ENCODE measurements at regions not wholly inside any gene's neighbourhood (a gene's known extent, or its start where the extent isn't known, plus 50 kb on each side); places are given as distances from the start of the nearest gene placed in this dataset.

DNA sequence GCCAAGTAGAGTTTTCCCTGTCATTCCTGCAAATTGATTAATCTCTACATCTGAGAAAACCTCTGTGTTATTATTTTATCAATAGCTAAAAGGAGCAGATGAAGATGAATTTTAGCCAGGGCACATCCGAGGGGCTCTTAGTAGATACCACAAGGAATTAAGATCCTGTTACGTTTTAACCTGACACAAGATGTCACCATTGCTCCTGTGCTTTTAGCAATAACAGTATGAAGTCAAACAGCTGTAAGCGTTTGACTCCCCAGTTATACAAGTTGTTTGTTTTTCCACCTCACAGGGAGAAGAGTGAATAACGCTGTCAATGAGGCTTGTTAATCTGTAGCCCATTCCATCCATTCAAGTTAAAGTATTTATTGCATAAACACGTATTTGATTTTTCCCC is 76.0 kb upstream of the AP1S2 start:
- ChIA-PET POLR2A (no interaction called here), CTCF (interaction anchor here (0.6 to 1.8 kb wide), 10 partner anchors 38 to 766 kb away, joined by 3 to 11 read pairs (median 4); partner anchors contain the start of gene GRPR)
- no peaks in the 10 kb centered on the region for H3K27me3 ChIP-seq (ENCODE audit: control insufficient read depth, insufficient read depth, low read length)
- DNase-seq (ENCODE audit: low read depth, low spot score): peak; percentile 20
- no peak overlapping the region for H3K4me3 ChIP-seq (ENCODE audit: low read depth, low read length)
- no peaks in the 10 kb centered on the region for H3K9me3 ChIP-seq (ENCODE audit: control insufficient read depth, insufficient read depth, low read length)
- TF ChIP-seq CTCF (IDR thresholded peaks at IDR 0.05; ENCODE audit: low read depth, low read length): peak; percentile 51
- no peak overlapping the region for H3K27ac ChIP-seq (ENCODE audit: low read depth, low read length)

GRCh38 chrX:15929194-15929593 is 74.6 kb upstream of the AP1S2 start:
- CTCF ChIA-PET: interaction anchor here (0.5 to 1.6 kb wide), 2 partner anchors 516 to 735 kb away, joined by 3 to 4 read pairs; no protein-coding TSS in a partner anchor
- no peak overlapping the region for H3K27ac ChIP-seq (ENCODE audit: low read depth, low read length)
- no peak for DNase-seq (ENCODE audit: low read depth, low spot score)
- POLR2A ChIA-PET: no interaction called here
- no peak for TF ChIP-seq CTCF (IDR thresholded peaks at IDR 0.05; ENCODE audit: low read depth, low read length)
- H3K4me3 ChIP-seq (ENCODE audit: low read depth, low read length): no peak overlapping the region
- no peaks in the 10 kb centered on the region for H3K27me3 ChIP-seq (ENCODE audit: control insufficient read depth, insufficient read depth, low read length)
- H3K9me3 ChIP-seq (ENCODE audit: control insufficient read depth, insufficient read depth, low read length): no peaks in the 10 kb centered on the region

- no peak for TF ChIP-seq CTCF (IDR thresholded peaks at IDR 0.05; ENCODE audit: low read depth, low read length)
- Histone ChIP-seq H3K27ac (ENCODE audit: low read depth, low read length) (no peak overlapping the region), H3K9me3 (ENCODE audit: control insufficient read depth, insufficient read depth, low read length) (no peaks in the 10 kb centered on the region), H3K27me3 (ENCODE audit: control insufficient read depth, insufficient read depth, low read length) (no peaks in the 10 kb centered on the region), H3K4me3 (ENCODE audit: low read depth, low read length) (no peak overlapping the region)
- DNase-seq (ENCODE audit: low read depth, low spot score): no peak
- POLR2A ChIA-PET: no interaction called here
- CTCF ChIA-PET: no interaction called here
Measured at GRCh38 chrX:15926622-15927021, 72.0 kb upstream of the AP1S2 start.

GRCh38 chrX:15918003-15918402 is 63.4 kb upstream of the AP1S2 start:
- CTCF ChIA-PET: no interaction called here
- no peak for TF ChIP-seq CTCF (IDR thresholded peaks at IDR 0.05; ENCODE audit: low read depth, low read length)
- Histone ChIP-seq H3K4me3 (ENCODE audit: low read depth, low read length) (no peak overlapping the region), H3K27me3 (ENCODE audit: control insufficient read depth, insufficient read depth, low read length) (no peaks in the 10 kb centered on the region), H3K27ac (ENCODE audit: low read depth, low read length) (no peak overlapping the region), H3K9me3 (ENCODE audit: control insufficient read depth, insufficient read depth, low read length) (no peaks in the 10 kb centered on the region)
- no peak for DNase-seq (ENCODE audit: low read depth, low spot score)
- POLR2A ChIA-PET: no interaction called here

- TF ChIP-seq CTCF (IDR thresholded peaks at IDR 0.05; ENCODE audit: low read depth, low read length): no peak
- CTCF ChIA-PET: no interaction called here
- H3K27ac ChIP-seq (ENCODE audit: low read depth, low read length): no peak overlapping the region
- no peaks in the 10 kb centered on the region for H3K27me3 ChIP-seq (ENCODE audit: control insufficient read depth, insufficient read depth, low read length)
- no peak for DNase-seq (ENCODE audit: low read depth, low spot score)
- no peaks in the 10 kb centered on the region for H3K9me3 ChIP-seq (ENCODE audit: control insufficient read depth, insufficient read depth, low read length)
- POLR2A ChIA-PET: no interaction called here
- H3K4me3 ChIP-seq (ENCODE audit: low read depth, low read length): no peak overlapping the region
Measured at GRCh38 chrX:15916704-15917084, 62.1 kb upstream of the AP1S2 start.

All from AG04450 (cell line).